ENCODE measurements at regions not wholly inside any gene's neighbourhood (a gene's known extent, or its start where the extent isn't known, plus 50 kb on each side); places are given as distances from the start of the nearest gene placed in this dataset.

GRCh38 chr6:135129136-135129856, 51.8 kb upstream of the MYB start:
- no peak overlapping the region for H3K4me3 ChIP-seq (ENCODE audit: low read depth, low read length, poor library complexity, severe bottlenecking)
- no peak overlapping the region for H3K27ac ChIP-seq (ENCODE audit: low read depth, low read length, poor library complexity, severe bottlenecking)
- no peaks in the 10 kb centered on the region for H3K4me1 ChIP-seq (ENCODE audit: insufficient read depth, low read length, poor library complexity, severe bottlenecking)
- BruUV-seq (replicated peaks): no TSS peak
- intact Hi-C loops (cut with micrococcal nuclease; ENCODE audit: unreplicated experiment): no loop called here
- TF ChIP-seq EZH2 (IDR thresholded peaks at IDR 0.05; ENCODE audit: borderline replicate concordance, low read depth, low read length, poor library complexity, severe bottlenecking): no peak
- no peak for TF ChIP-seq CTCF (conservative IDR thresholded peaks at IDR 0.05; ENCODE audit: low read depth, low read length)
- ChIA-PET CTCF (no interaction called here), POLR2A (ENCODE audit: low non-redundant PET) (interaction anchor here (0.6 kb wide), 2 partner anchors 164 to 239 kb away, joined by 3 to 4 read pairs; no protein-coding TSS in a partner anchor)
- H3K9me3 ChIP-seq (ENCODE audit: low read depth, low read length, poor library complexity, severe bottlenecking): no peaks in the 10 kb centered on the region
- no peaks in the 10 kb centered on the region for H3K27me3 ChIP-seq (replicated peaks; ENCODE audit: insufficient read depth, low read depth, low read length, poor library complexity)
- H3K36me3 ChIP-seq (ENCODE audit: insufficient read depth, low read length, poor library complexity, severe bottlenecking): no peaks in the 10 kb centered on the region
- no peak for DNase-seq (ENCODE audit: low spot score)

GRCh38 chr6:135128268-135128914, 52.7 kb upstream of the MYB start:
- no TSS peak for BruUV-seq (replicated peaks)
- ChIA-PET POLR2A (ENCODE audit: low non-redundant PET) (no interaction called here), CTCF (no interaction called here)
- intact Hi-C loops (cut with micrococcal nuclease; ENCODE audit: unreplicated experiment): no loop called here
- H3K4me1 ChIP-seq (ENCODE audit: insufficient read depth, low read length, poor library complexity, severe bottlenecking): no peaks in the 10 kb centered on the region
- TF ChIP-seq CTCF (conservative IDR thresholded peaks at IDR 0.05; ENCODE audit: low read depth, low read length): no peak
- no peaks in the 10 kb centered on the region for H3K36me3 ChIP-seq (ENCODE audit: insufficient read depth, low read length, poor library complexity, severe bottlenecking)
- no peaks in the 10 kb centered on the region for H3K9me3 ChIP-seq (ENCODE audit: low read depth, low read length, poor library complexity, severe bottlenecking)
- H3K4me3 ChIP-seq (ENCODE audit: low read depth, low read length, poor library complexity, severe bottlenecking): no peak overlapping the region
- no peak for DNase-seq (ENCODE audit: low spot score)
- H3K27ac ChIP-seq (ENCODE audit: low read depth, low read length, poor library complexity, severe bottlenecking): no peak overlapping the region
- no peaks in the 10 kb centered on the region for H3K27me3 ChIP-seq (replicated peaks; ENCODE audit: insufficient read depth, low read depth, low read length, poor library complexity)

GRCh38 chr6:135126729-135127128, 54.4 kb upstream of the MYB start:
- Histone ChIP-seq H3K27me3 (replicated peaks; ENCODE audit: insufficient read depth, low read depth, low read length, poor library complexity) (peaks cover 4% of the 10 kb centered on the region), H3K4me1 (ENCODE audit: insufficient read depth, low read length, poor library complexity, severe bottlenecking) (no peaks in the 10 kb centered on the region), H3K36me3 (ENCODE audit: insufficient read depth, low read length, poor library complexity, severe bottlenecking) (no peaks in the 10 kb centered on the region), H3K9me3 (ENCODE audit: low read depth, low read length, poor library complexity, severe bottlenecking) (no peaks in the 10 kb centered on the region), H3K4me3 (ENCODE audit: low read depth, low read length, poor library complexity, severe bottlenecking) (no peak overlapping the region), H3K27ac (ENCODE audit: low read depth, low read length, poor library complexity, severe bottlenecking) (no peak overlapping the region)
- intact Hi-C loops (cut with micrococcal nuclease; ENCODE audit: unreplicated experiment): no loop called here
- DNase-seq (ENCODE audit: low spot score): no peak
- TF ChIP-seq EZH2 (IDR thresholded peaks at IDR 0.05; ENCODE audit: borderline replicate concordance, low read depth, low read length, poor library complexity, severe bottlenecking) (no peak), CTCF (conservative IDR thresholded peaks at IDR 0.05; ENCODE audit: low read depth, low read length) (no peak)
- BruUV-seq (replicated peaks): no TSS peak
- POLR2A ChIA-PET (ENCODE audit: low non-redundant PET): no interaction called here
- CTCF ChIA-PET: no interaction called here

Measured in A673 (cell line).